Upper lobe of left lung (tissue), 6 donors: ENCODE measurements at regions not wholly inside any gene's neighbourhood (a gene's known extent, or its start where the extent isn't known, plus 50 kb on each side); places are given as distances from the start of the nearest gene placed in this dataset.

Experiments
- ATAC-seq, 2 donors: fragments of 200-7000 bp; cut with Tn5 transposase; one replicate each; pipeline ENCODE4 v1.9.1; 2022; ENCODE audit warnings: mild to moderate bottlenecking in 2 of 2, moderate library complexity in 2 of 2; ENCODE audit not compliant: low FRiP score in 2 of 2
- DNase-seq, 2 donors: peaks; one replicate each; pipeline ENCODE4 v3.0.0-alpha.2; 2019 to 2020
- H3K27ac ChIP-seq, 4 donors: fragments of 200-600 bp; sonication (generic); one replicate each; pipeline ENCODE4 v1.5.1; 2016 to 2019
- H3K27me3 ChIP-seq, 4 donors: fragments of 200-600 bp; sonication (generic); one replicate each; pipeline ENCODE4 v1.5.1; 2017 to 2019
- H3K36me3 ChIP-seq, 4 donors: fragments of 200-600 bp; sonication (generic); one replicate each; pipeline ENCODE4 v1.5.1; 2016 to 2019
- H3K4me1 ChIP-seq, 4 donors: fragments of 200-600 bp; sonication (generic); one replicate each; pipeline ENCODE4 v1.5.1; 2018 to 2019
- H3K4me3 ChIP-seq, 4 donors: fragments of 200-600 bp; sonication (generic); one replicate each; pipeline ENCODE4 v1.5.1; 2017 to 2019; ENCODE audit warnings: mild to moderate bottlenecking in 2 of 4, moderate library complexity in 1 of 4
- H3K9me3 ChIP-seq, 4 donors: fragments of 200-600 bp; sonication (generic); one replicate each; pipeline ENCODE4 v1.5.1; 2018 to 2019
- CTCF ChIP-seq, 6 experiments: fragments of 450-650 bp in 4 of 6; fragments of 200-600 bp in 2 of 6; sonication (generic) in 2 of 6; IDR thresholded peaks; one replicate each; pipeline ENCODE4 v1.5.1; 2016 to 2019; ENCODE audit warnings: antibody characterized with exemption in 6 of 6
- EP300 ChIP-seq, 4 donors: sonication (generic); formaldehyde crosslinking; IDR thresholded peaks; one replicate each; pipeline ENCODE4 v1.5.1; 2017; ENCODE audit warnings: antibody characterized with exemption in 4 of 4, control low read depth in 2 of 4
- POLR2A ChIP-seq, 4 donors: fragments of 450-650 bp; IDR thresholded peaks; one replicate each; pipeline ENCODE4 v1.5.1; 2016 to 2017; ENCODE audit warnings: antibody characterized with exemption in 4 of 4, mild to moderate bottlenecking in 2 of 4
- POLR2AphosphoS5 ChIP-seq, 2 donors: sonication (generic); formaldehyde crosslinking; IDR thresholded peaks; one replicate each; pipeline ENCODE4 v1.5.1; 2017; ENCODE audit warnings: antibody characterized with exemption in 2 of 2
- WGBS, 2 donors: methylation state at CpG; one replicate each; pipeline ENCODE4 v1.1.5; 2017 to 2018; 5-methylcytosine and 5-hydroxymethylcytosine counted together
- donor health status: DM: no; HTN: no; CAD: no; lungs with moderate emphysema.
- donor health status: DM: no; HTN: yes; CAD: no; lungs with severe emphysema.

DNA sequence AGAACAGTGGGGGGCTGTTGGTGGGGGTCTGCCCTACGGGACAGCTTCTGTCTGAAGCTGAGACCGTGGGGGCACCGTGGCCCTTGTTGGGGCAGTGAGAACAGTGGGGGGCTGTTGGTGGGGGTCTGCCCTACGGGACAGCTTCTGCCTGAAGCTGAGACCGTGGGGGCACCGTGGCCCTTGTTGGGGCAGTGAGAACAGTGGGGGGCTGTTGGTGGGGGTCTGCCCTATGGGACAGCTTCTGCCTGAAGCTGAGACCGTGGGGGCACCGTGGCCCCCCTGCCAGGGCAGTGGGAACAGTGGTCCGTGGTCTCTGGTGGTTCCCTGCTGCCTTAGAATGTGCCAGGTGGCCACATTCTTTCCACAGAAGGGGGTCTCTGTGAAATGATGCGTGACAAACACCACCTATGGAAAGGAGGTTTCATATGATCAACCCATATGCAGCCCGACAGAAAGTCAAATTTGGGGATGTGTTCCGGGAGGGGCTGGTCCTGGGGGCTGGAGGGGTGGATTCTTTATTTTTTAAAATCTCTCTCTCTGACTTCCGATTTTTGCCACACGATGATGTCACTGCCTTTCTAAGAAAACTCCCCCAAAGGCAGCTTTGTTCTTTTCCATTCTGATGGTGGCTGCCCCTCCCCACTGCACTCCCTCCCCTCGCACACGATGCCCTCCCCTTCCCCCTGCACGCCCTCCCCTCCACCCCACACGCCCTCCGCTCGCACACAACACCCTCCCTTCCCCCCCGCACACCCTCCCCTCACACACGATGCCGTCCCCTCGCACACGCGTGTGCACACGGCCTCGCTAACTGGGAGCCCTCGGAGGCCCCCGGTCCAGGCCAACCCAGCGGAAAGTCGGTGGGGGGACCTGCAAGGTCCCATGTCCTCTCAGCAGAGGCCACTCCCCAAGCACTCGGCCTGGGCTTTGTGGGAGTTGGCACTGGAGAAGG, 1186.5 kb downstream of the BRD1 start:
- ATAC-seq (no peak), DNase-seq (peak in 1 of 2 donors; percentile 45)
- TF ChIP-seq EP300 (IDR thresholded peaks at IDR 0.05): no peak
- no peak for TF ChIP-seq POLR2AphosphoS5 (IDR thresholded peaks at IDR 0.05)
- Histone ChIP-seq H3K36me3 (no peaks in the 10 kb centered on the region), H3K4me3 (no peak overlapping the region), H3K4me1 (no peaks in the 10 kb centered on the region), H3K27me3 (no peaks in the 10 kb centered on the region), H3K9me3 (no peaks in the 10 kb centered on the region), H3K27ac (no peak overlapping the region)
- WGBS, 2 donors: 74 to 85% methylated on average over 25 to 29 of the region's 33 CpGs

DNA sequence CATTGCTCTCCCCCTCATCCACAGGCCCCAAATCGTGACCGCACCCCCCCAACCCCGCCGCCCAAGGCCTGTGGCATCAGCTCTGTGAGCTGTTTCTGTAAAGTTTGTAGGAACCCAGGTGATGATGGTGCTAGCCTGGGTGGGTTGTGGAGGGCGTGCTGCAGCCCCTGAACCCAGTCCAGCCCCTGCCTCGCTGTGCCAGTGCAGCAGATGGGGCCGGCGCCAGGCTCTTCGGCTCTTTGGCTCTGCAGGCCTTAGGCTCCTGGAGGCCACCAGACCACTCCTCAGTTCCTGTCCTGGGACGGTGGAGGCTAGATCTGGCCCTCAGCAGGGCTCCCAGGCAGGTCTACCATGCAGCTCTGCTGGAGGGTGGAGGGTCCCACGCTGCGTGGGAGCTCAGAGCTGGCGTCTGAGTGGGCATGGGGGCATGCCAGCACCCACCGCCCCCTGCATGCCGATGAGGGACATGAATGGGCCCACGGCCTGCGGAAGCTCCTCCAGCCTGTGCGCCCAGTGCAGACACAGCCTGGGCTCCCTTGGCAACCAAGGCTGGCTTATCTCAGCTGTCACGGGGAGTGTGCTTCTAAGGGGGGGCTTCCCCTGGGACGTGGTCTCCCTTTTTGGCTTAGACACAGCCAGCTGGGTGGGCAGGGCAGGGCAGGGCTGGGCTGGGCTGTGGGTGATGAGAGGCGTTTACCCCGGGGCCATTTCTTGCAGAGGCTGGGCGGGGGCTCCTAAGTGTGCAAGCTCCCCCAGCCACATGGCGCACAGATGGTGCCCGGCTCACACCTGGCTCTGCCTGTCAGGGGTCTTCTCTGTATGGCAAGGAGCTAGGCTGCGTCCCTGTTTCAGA, 1187.6 kb downstream of the BRD1 start:
- 83 to 89% methylated on average over 11 to 26 of the region's 26 CpGs for WGBS, 2 donors
- no peak for TF ChIP-seq POLR2AphosphoS5 (IDR thresholded peaks at IDR 0.05)
- TF ChIP-seq POLR2A (IDR thresholded peaks at IDR 0.05): no peak
- no peak for TF ChIP-seq CTCF (IDR thresholded peaks at IDR 0.05)
- TF ChIP-seq EP300 (IDR thresholded peaks at IDR 0.05): no peak
- no peaks in the 10 kb centered on the region for H3K9me3 ChIP-seq
- H3K27me3 ChIP-seq: no peaks in the 10 kb centered on the region
- DNase-seq (peak in 1 of 2 donors; percentile 70), ATAC-seq (no peak)
- no peak overlapping the region for H3K27ac ChIP-seq
- no peaks in the 10 kb centered on the region for H3K36me3 ChIP-seq
- H3K4me3 ChIP-seq: no peak overlapping the region
- H3K4me1 ChIP-seq: peaks cover 0 to 8% (median 0%) of the 10 kb centered on the region in 4 donors

- no peak for TF ChIP-seq EP300 (IDR thresholded peaks at IDR 0.05)
- no peak for TF ChIP-seq POLR2AphosphoS5 (IDR thresholded peaks at IDR 0.05)
- no peak for TF ChIP-seq CTCF (IDR thresholded peaks at IDR 0.05)
- TF ChIP-seq POLR2A (IDR thresholded peaks at IDR 0.05): no peak
Observed at GRCh38 chr22:48639021-48639795, 1188.5 kb downstream of the BRD1 start.

DNA sequence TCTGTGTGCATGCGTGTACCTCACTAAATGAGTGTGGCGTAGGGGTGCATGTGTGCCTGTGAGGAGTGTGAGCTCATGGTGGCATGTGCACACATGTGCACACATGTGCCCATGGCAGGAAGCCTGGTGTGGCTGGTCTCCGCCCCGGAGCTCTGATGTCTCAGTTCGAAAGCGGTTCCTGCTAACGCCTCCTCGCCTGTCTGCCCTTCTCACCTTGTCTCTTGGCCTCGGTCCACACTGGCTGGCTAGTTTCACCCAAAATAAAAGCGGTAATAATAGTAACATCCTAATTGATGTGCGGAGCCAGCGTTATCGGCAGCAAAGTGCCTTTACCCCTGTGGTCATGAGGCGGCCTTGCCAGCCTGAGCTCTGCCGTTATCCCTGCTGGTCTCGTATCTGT, 1190.4 kb downstream of the BRD1 start:
- H3K4me3 ChIP-seq: no peak overlapping the region

More at GRCh38 chr22:48639021-48639795, 1188.5 kb downstream of the BRD1 start:
- Histone ChIP-seq H3K4me3 (no peak overlapping the region), H3K36me3 (no peaks in the 10 kb centered on the region), H3K4me1 (peaks cover 0 to 8% (median 0%) of the 10 kb centered on the region in 4 donors), H3K27ac (no peak overlapping the region), H3K27me3 (no peaks in the 10 kb centered on the region), H3K9me3 (no peaks in the 10 kb centered on the region)
- 84 to 91% methylated on average over 6 to 19 of the region's 19 CpGs for WGBS, 2 donors
- ATAC-seq (no peak), DNase-seq (peak in 1 of 2 donors; percentile 82)

More for the DNA sequence above, 1190.4 kb downstream of the BRD1 start:
- H3K27ac ChIP-seq: no peak overlapping the region
- H3K4me1 ChIP-seq: peaks cover 0 to 8% (median 0%) of the 10 kb centered on the region in 4 donors
- no peaks in the 10 kb centered on the region for H3K36me3 ChIP-seq
- no peaks in the 10 kb centered on the region for H3K9me3 ChIP-seq
- H3K27me3 ChIP-seq: no peaks in the 10 kb centered on the region
- ATAC-seq (no peak), DNase-seq (no peak)
- TF ChIP-seq CTCF (IDR thresholded peaks at IDR 0.05): no peak
- no peak for TF ChIP-seq POLR2AphosphoS5 (IDR thresholded peaks at IDR 0.05)
- TF ChIP-seq EP300 (IDR thresholded peaks at IDR 0.05): no peak
- TF ChIP-seq POLR2A (IDR thresholded peaks at IDR 0.05): no peak
- 84 to 87% methylated on average over 14 to 16 of the region's 16 CpGs for WGBS, 2 donors
